Fibroblast of skin of back (primary cell): ENCODE measurements at regions not wholly inside any gene's neighbourhood (a gene's known extent, or its start where the extent isn't known, plus 50 kb on each side); places are given as distances from the start of the nearest gene placed in this dataset.

ENCODE experiments used
- DNase-seq: peaks from one replicate; pipeline ENCODE4 v3.0.0-alpha.2; 2013

DNA sequence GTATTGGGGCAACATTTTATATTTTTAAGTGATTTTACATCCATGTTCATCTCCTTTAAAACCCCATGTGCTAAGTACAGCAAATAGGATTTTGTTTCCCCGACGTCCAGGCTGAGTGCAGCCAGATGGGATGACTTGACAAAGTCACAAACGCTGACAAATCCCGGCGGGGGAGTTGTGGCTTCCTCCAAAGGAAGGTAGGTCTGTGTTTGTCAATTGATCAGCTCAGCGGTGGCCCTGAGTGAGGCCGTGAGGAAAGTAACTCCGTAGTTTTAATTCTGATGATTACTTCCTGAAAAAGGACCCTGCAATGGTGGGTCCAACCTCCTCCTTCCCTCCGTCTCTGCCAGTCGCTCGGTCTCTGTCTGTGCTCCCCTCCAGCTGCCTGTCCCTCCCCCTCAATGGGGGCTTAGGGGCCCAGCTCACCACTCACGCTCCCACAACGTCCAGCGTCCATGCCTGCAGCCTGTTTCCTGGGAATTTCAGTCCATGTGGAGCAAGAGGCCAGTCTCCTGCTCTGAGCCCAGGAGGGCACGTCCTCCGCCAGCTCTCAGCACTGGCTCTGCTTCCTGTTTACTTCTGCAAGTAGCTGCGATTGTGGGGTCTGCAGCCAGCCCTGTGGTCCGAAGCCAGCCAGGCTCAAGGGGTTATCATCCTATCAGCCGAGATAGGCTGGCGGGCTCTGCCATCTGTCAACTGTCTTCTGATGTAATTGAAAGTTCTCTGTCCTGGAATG lies 209.4 kb upstream of the FOXF1 start:
- no peak for DNase-seq

DNA sequence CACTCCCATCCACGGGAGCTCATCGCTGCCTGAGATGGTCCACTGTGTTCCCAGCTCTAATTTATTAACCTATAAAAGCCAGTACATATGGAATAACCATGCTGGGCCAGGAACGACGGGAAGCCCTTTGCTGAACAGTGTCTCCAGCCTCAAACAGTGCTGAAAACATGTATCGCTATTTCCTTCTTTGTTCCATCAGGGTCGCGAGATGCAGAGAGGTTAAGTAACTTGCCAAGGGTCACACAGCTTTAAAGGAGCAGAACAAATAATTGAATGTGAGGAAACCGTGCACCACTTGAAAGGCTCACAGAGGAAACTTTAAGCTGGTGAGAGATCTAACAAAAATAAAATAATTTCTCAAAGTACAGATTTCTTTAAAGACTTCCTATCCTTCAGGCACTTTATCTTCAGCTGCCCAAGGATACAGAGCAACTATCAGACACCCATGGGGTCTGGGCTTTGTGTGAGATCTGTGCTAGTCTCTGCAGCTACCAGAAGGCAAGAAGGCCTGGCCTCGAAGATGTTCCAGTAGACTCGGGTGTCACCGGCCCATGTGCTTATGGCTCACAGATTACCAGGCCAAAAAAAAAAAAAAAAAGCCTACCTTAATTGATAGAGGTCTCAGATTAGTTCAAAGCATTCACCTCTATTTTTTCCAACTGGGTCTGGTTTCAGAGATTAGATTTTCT lies 207.8 kb upstream of the FOXF1 start:
- DNase-seq = no peak

DNA sequence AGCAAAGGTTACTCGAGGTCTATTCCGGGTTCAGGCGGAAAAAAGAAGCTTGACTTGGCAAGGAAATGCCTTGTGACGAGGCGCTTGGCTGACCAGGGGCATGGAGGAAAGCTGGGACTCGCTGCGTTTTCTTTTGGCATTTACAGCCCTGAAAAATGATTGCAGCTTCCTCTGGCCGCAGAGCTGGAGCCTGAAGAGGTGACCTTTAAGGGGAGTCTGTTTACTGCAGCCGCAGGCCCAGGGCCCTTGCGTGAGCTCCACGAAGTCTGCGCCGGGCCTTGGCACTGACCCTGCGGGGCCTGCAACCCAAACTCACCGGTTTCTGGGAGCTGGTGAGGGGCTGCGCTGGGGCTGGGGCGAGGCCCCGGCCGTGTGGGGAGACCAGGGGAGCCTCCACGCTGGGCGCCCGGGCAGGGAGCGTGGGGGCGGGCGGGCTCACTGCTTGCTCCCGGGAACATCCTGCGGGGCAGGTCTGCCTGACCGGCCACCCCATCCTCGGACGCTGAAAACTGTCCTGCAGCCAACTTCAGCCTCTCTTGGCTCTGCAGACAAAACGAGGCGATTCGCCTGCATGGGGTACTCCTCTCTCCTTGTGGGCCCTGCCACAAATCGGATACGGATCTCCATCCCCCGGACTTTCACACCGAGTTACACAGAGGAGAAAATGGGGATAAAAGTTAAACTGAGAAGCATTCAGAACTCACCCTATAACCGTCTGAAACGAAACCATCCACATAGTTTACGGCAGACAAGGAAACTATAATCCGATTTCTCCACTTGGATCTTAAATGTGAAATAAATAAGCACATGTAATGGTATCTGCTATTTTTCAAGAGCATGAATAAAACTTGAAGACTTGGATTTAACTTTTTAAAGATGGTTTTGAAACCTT lies 206.3 kb upstream of the FOXF1 start:
- no peak for DNase-seq

DNA sequence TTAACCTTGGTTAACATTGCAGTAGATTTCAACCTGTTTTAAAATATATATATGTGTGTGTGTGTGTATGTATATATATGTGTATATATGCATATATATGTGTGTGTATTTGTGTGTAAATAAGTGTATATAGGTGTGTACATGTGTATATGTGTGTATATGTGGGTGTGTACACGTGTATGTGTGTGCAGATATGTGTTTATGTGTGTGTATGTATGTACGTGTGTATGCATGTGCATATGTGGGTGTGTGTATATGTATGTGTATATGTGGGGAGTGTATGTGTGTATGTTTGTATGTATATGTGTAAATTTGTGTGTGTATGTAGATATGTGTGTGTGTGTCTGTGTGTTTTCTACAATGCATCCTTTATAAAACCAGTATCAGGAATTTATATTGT lies 205.5 kb upstream of the FOXF1 start:
- DNase-seq = no peak

- no peak for DNase-seq
Observed at GRCh38 chr16:86305440-86305839, 204.9 kb upstream of the FOXF1 start.

- DNase-seq = no peak
Observed at GRCh38 chr16:86306011-86306644, 204.2 kb upstream of the FOXF1 start.

DNA sequence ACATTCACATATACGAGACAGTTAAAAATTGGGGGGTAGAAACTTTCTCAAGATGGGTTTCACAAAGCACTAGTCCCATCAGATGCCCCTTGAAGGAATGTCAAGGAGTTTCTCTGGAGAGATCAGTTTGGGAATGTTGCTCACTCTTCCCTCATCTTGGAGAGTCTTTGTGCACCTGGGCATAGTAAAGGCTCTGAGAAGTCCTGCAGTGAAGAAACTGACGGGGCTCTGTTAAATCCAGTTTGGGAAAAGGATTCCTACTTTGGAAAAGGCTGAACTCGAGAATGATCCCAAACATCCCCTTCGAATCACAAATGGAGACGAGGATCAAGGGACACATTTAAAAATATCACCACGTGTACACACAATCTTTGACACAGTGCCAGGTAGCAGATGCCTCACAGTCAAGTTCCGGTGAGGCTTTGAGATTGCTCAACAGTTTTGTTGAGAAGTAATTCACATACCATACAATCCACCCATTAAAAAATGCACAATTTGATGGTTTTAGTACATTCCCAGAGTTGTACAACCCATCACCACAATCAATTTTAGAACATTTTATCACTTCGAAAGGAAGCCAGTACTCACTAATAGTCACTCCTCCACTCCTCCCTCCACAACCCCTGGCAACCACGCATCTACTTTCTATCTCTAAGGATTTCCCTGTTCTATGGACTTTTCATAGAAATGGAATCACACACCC lies 203.4 kb upstream of the FOXF1 start:
- DNase-seq = peak; percentile 15

DNA sequence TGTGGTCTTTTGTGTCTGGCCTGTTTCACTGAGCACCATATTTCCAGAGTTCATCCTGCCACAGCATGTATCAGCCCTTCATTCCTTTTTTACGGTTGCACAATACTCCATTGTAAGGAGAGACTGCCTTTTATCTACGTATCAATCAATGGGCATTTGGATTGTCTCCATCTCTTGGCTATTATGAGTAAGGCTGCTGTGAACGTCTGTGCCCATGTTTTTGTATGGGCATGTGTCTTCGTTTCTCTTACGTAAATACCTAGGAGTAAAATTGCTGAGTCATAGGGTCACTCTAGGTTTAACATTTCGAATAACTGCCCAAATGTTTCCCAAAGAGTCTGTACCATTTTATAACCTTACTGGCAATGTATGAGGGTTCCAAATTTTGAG lies 202.8 kb upstream of the FOXF1 start:
- no peak for DNase-seq

- no peak for DNase-seq
Observed at GRCh38 chr16:86308514-86308913, 201.8 kb upstream of the FOXF1 start.

- DNase-seq = no peak
Observed at GRCh38 chr16:86313631-86314030, 196.7 kb upstream of the FOXF1 start.

GRCh38 chr16:86314402-86315025 lies 195.8 kb upstream of the FOXF1 start:
- DNase-seq = no peak

DNA sequence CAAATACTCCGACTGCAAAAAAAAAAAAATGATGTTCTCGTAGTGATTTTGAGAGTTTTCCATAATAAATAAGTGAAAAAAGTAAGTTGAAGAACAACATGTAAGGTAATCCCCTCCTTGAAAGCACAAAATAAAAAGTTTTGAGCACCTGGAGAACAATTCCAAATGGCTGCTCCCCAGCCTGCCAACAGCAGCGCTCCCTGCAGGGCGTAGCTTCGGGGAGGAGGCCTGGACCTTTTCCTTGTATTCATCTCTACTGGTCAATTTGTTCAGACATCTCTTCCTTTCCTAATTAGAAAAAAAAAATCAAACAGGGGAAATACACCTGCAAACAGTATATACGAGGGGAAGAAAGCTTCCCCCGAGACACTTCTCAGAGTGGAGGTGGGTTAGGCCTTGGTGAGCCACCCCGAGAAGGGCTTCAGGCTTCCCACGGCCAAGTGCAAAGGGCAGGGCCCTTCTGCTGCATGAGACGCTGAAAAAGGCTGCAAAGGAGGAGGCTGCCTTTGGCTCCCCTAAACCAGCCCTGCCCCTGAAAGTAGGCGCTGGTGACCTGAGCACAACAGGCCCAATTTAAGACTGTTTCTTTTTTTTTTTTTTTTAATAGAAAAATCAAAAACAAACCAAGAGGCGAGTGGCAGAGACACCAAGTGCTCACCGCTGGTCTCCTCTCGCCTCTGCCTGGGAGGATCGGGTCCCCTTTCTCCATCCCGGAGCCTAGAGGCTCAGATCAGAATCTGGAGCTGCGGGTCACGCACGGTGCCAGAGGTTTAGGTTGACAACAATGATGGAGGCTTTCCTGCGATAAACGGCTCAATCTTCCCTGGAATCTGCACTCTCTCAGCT lies 193.1 kb upstream of the FOXF1 start:
- no peak for DNase-seq

DNA sequence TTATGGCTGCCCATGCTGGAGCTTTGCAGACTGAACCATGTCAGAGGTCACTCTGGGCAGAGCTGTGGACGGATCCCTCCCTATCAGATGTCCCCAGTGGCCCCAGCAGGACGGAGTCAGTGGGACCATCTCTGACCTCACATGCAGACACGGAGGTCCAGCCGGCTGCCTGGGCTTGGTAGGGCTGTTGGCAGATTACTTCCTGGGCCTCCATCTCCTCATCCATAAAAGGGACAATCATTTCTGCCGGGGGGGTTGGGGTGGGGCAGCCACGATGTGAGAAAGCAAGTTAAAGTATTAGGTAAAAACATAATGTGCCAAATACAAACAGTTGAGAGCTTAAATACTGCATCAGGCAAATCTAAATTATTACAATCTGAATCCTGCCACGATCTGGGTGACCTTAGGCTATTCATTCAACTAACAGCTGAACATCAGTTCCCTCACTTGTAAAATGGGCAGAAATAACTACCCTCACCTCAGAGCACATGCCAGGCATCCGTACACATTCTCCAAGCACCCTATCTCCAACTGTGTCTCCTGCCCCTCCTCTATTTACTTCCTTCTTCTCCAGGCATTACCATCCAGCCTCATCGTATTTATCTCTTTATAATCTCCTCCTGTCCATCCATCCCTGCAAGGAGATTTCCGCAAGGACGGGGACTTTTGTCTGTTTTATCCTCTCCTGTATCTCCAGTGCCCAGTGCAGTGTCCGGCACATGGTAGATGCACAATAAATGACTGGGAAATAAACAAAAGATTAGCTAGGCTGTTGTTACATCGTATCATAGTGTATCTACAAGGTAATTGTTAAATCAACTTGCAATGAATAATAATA lies 192.3 kb upstream of the FOXF1 start:
- DNase-seq = no peak

GRCh38 chr16:86319585-86320236 lies 190.6 kb upstream of the FOXF1 start:
- DNase-seq = no peak

- DNase-seq = no peak
Observed at GRCh38 chr16:86320237-86320595, 190.1 kb upstream of the FOXF1 start.

GRCh38 chr16:86321491-86321890 lies 188.8 kb upstream of the FOXF1 start:
- DNase-seq = no peak

GRCh38 chr16:86322283-86322682 lies 188.0 kb upstream of the FOXF1 start:
- DNase-seq = no peak

- no peak for DNase-seq
Observed at GRCh38 chr16:86322806-86323205, 187.5 kb upstream of the FOXF1 start.

DNA sequence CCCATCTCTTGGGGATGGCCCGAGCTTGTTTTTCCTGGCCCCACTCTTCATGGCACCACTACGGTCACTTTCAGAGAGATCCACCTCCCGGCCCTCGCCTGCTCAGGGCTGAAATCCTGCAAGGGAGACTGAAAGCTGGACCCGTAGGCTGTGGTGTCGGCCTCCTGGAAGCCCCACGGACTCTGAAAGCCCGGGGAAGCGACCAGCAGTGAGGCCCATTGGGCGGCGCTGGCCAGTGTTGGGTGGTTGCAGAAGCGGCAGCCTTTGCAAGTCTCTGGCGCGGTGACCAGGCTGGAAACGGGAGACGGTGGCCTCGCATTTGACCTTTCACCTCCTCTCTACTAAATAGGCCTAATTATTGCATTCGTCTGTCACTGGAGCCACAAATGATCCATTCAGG lies 186.0 kb upstream of the FOXF1 start:
- DNase-seq = no peak
